IPS DF 6.9 (cell line): ENCODE measurements at regions not wholly inside any gene's neighbourhood (a gene's known extent, or its start where the extent isn't known, plus 50 kb on each side); places are given as distances from the start of the nearest gene placed in this dataset.

Experiments used
- DNase-seq: peaks from one replicate; pipeline ENCODE4 v3.0.0-alpha.2; 2013; ENCODE audit warnings: low read depth, low spot score
- H3K27ac ChIP-seq: one replicate; pipeline ENCODE4 v1.5.1; 2013; ENCODE audit warnings: low read length, control low read depth
- H3K27me3 ChIP-seq: 2 replicates; pipeline ENCODE4 v1.6.1; 2013; ENCODE audit warnings: mild to moderate bottlenecking, low read length; ENCODE audit not compliant: control insufficient read depth, insufficient read depth
- H3K36me3 ChIP-seq: 2 replicates; pipeline ENCODE4 v1.6.1; 2013; ENCODE audit warnings: low read length; ENCODE audit not compliant: control insufficient read depth, insufficient read depth
- H3K4me1 ChIP-seq: 2 replicates; pipeline ENCODE4 v1.6.1; 2013; ENCODE audit warnings: low read length; ENCODE audit not compliant: control insufficient read depth, insufficient read depth
- H3K4me3 ChIP-seq: 2 replicates; pipeline ENCODE4 v1.5.1; 2013; ENCODE audit warnings: mild to moderate bottlenecking, low read length
- H3K9me3 ChIP-seq: 2 replicates; pipeline ENCODE4 v1.6.1; 2013; ENCODE audit warnings: low read length, inconsistent platforms; ENCODE audit not compliant: control insufficient read depth, insufficient read depth
- WGBS: extraction: QIAGEN DNeasy Blood & Tissue Kit; methylation state at CpG from one replicate; pipeline ENCODE4 v1.1.7; 2013; ENCODE audit warnings: mixed read lengths, missing lambda C conversion rate; ENCODE audit not compliant: insufficient read length, insufficient coverage; 5-methylcytosine and 5-hydroxymethylcytosine counted together

DNA sequence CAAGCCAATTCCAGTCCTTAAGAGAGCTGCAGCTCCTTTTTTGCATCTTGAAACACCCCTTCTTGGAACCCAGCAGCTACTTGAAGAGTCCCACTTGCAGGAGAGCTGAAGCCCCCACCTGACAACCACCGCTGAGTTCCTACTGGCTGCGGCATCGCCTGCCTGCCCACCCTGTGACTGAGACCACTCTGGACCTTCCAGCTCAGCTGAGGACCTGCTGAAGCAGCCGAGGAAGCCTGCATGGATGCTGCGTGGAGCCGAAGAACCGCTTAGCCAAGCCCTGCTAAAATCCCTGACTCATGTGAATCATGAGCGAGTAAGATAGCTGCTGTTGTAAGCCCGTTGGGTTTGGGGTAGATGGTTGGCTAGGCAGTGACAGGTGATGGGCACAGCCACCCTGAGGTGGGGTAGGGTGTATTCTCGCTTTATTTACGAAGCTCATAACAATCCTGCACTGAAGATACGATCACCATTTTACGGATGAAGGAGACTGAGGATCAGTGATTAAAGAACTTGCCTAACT lies 78.4 kb downstream of the INHBB start:
- H3K9me3 ChIP-seq = no peaks in the 10 kb centered on the region
- peaks cover 2% of the 10 kb centered on the region for H3K4me1 ChIP-seq
- H3K27ac ChIP-seq = no peak overlapping the region
- no CpG with 5 or more reads among the region's 13 CpGs for WGBS
- DNase-seq = no peak
- no peaks in the 10 kb centered on the region for H3K27me3 ChIP-seq
- no peak overlapping the region for H3K4me3 ChIP-seq
- no peaks in the 10 kb centered on the region for H3K36me3 ChIP-seq

DNA sequence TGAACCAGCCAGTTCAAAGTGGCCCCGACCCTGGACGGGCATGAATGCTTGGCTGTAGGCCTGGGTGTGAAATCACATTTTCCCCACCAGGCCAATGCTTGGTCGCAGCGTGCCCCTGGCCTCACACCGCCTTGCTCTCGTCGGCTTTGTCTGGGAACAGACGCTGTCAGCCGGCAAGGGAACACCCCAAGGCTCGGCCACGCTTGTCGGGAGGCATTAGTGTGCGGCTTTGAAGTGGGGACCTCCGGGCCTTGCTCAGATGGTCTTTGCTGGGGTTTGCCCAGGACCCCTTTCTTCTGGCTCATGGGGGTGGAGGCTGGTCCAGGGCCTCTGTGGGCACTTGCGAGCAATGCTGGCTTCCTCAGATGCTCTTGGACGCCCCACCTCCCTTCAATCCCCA lies 79.1 kb downstream of the INHBB start:
- H3K9me3 ChIP-seq = no peaks in the 10 kb centered on the region
- no peak overlapping the region for H3K4me3 ChIP-seq
- H3K27ac ChIP-seq = no peak overlapping the region
- whole genome bisulfite sequencing = no CpG with 5 or more reads among the region's 16 CpGs
- DNase-seq = no peak
- H3K4me1 ChIP-seq = peaks cover 4% of the 10 kb centered on the region
- H3K27me3 ChIP-seq = no peaks in the 10 kb centered on the region
- H3K36me3 ChIP-seq = no peaks in the 10 kb centered on the region

DNA sequence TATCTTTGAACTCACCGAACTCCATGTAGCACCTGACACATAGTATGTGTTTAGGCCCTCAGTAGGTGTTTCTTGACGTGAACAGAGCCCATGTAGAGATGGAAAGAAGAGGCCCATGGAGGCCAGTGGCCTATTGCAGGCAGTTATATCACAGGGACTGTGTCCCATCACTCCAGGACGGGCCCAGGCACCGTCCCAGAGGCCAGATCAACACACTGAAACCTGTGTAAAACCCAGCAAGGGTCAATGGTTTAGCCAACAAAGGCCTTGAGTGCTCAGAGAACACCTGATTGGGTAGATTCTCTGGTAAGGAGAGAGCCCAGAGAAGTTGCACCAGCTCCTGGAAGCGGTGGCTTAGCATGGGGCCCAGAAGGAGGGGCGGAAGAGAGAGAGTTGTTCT lies 82.8 kb downstream of the INHBB start:
- no peaks in the 10 kb centered on the region for H3K36me3 ChIP-seq
- no peak for DNase-seq
- no peaks in the 10 kb centered on the region for H3K27me3 ChIP-seq
- no peak overlapping the region for H3K4me3 ChIP-seq
- H3K4me1 ChIP-seq = peaks cover 5% of the 10 kb centered on the region
- no CpG with 5 or more reads among the region's 6 CpGs for WGBS
- H3K9me3 ChIP-seq = no peaks in the 10 kb centered on the region
- no peak overlapping the region for H3K27ac ChIP-seq

DNA sequence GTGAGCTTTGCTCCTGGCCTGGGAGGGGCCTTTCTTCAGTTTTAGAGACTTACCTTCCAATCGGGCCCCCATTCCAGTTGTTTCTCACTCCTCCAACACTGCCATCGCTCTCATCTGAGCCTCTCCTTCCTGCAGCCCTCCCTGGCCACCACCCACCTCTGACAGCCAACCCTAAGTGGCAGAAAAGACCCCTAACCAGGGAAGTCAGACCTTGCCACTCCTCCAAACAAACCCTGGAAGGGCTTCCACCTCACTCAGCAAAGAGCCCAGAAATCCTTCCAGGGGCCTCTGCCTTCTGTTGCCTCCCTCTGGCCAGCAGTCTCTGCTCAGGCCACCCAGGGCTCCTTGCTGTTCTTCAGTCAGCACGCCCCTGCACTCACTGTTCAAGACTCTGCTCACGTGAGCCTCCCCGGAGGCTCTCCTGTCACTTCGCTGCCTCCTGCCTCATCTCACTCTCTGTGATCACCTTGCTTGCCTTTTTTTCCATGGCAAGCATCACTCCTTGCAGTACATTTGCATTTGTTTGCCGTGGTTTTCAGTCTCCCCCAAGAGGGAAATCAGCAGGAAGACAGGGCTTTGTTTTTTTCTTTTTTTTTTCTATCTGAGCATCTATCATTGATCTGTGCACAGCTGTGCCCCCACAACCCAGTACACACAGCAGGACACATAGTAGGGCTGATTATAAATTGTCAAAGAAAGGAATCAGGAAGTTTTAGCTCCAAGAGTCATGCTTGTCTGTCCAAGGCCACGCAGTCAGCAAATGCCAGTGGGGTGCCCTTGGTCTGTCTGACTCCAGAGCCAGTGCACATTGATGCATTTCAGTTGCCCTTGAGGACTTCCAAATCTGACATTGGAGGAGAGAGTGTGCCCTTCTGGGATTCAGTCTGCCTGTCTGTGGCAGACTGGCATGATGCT lies 83.9 kb downstream of the INHBB start:
- no peaks in the 10 kb centered on the region for H3K9me3 ChIP-seq
- no peak overlapping the region for H3K27ac ChIP-seq
- no peak overlapping the region for H3K4me3 ChIP-seq
- WGBS = no CpG with 5 or more reads among the region's 8 CpGs
- peaks cover 5% of the 10 kb centered on the region for H3K4me1 ChIP-seq
- DNase-seq = no peak
- no peaks in the 10 kb centered on the region for H3K36me3 ChIP-seq
- no peaks in the 10 kb centered on the region for H3K27me3 ChIP-seq

DNA sequence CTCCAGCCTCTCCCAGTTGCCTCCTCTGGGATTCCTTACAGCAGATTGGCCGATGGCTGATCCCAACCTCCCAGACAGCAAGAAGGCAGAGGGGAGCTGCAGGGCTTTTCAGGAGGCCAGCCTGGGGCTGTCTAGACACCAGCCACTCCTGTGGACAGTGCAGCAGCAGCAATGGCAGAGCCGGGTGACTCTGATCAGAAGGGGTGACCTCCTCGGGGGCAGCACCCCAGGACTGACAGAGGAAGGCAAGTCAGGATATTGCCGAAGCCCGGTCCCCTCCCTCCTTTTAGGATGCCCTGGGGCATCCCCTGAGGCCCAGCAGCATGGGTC lies 84.5 kb downstream of the INHBB start:
- Histone ChIP-seq H3K4me1 (peaks cover 9% of the 10 kb centered on the region), H3K27me3 (no peaks in the 10 kb centered on the region), H3K4me3 (no peak overlapping the region), H3K27ac (no peak overlapping the region), H3K9me3 (no peaks in the 10 kb centered on the region), H3K36me3 (no peaks in the 10 kb centered on the region)
- DNase-seq = no peak
- no CpG with 5 or more reads among the region's 5 CpGs for WGBS

DNA sequence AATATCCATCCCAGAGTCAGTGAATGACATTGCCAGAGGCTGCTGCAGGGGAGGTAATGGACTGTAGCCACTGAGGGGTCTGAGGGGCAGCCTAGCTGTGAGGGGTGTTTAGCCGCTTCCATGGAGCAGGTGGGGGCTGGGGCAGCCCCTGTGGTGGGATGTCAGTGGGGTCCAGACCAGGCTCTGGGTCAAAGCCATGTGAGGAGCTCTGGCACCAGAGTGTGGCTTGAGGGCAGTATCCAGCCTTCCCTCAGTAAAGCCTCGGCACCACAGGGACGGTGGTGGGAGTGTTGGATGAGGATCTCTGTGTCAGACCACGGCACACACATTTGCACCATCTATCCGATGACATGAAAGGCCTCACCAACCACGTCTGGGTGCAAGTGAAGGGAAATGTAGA lies 85.0 kb downstream of the INHBB start:
- Histone ChIP-seq H3K4me1 (peaks cover 9% of the 10 kb centered on the region), H3K4me3 (no peak overlapping the region), H3K27ac (no peak overlapping the region), H3K9me3 (no peaks in the 10 kb centered on the region), H3K27me3 (no peaks in the 10 kb centered on the region), H3K36me3 (no peaks in the 10 kb centered on the region)
- no CpG with 5 or more reads among the region's 6 CpGs for WGBS
- no peak for DNase-seq

DNA sequence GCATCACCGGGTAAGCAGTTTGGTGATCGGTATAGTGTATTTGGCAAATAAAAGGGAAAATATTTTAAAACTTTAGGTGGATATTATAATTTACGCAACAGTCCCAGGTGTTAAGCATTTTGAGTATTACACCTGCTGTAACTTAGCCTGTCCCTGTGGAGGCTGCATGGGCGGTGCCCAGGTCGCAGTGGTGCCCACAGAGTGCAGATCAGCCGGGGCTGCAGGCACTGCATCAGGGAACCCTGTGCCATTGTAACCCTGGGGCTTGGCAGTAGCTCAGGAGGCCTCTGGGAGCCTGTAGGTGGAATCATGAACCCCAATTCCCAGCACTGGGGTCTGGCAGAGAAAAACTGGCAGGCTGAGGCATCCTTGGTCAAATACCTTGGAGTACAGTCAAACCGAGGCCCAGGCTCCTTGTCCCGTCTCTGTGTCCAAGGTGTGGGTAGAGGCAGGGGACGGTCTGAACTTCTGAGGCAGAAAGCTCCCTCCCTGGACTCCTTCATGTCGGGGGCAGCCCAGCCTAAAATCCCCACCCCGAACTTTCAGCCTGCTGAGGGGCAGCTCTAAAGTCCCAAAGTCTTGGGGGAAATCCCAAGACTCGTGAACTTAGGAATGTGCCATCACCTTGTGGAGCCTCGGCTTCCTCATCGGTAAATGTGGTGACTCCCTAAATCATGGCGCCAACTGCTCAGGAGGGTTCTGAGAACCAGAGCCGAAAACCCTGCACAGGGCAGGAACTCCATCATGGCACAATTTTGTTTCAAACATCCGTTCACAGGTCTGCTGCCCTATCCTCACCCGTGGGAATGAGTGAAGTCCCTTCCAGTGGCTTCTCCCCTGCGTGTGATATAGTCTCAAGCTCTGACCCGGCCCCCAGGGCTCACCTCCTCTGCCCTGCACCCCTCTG lies 85.7 kb downstream of the INHBB start:
- H3K4me3 ChIP-seq = no peak overlapping the region
- no peak overlapping the region for H3K27ac ChIP-seq
- no peaks in the 10 kb centered on the region for H3K9me3 ChIP-seq
- H3K36me3 ChIP-seq = no peaks in the 10 kb centered on the region
- no CpG with 5 or more reads among the region's 20 CpGs for WGBS
- no peak for DNase-seq
- H3K27me3 ChIP-seq = no peaks in the 10 kb centered on the region
- H3K4me1 ChIP-seq = peaks cover 9% of the 10 kb centered on the region

DNA sequence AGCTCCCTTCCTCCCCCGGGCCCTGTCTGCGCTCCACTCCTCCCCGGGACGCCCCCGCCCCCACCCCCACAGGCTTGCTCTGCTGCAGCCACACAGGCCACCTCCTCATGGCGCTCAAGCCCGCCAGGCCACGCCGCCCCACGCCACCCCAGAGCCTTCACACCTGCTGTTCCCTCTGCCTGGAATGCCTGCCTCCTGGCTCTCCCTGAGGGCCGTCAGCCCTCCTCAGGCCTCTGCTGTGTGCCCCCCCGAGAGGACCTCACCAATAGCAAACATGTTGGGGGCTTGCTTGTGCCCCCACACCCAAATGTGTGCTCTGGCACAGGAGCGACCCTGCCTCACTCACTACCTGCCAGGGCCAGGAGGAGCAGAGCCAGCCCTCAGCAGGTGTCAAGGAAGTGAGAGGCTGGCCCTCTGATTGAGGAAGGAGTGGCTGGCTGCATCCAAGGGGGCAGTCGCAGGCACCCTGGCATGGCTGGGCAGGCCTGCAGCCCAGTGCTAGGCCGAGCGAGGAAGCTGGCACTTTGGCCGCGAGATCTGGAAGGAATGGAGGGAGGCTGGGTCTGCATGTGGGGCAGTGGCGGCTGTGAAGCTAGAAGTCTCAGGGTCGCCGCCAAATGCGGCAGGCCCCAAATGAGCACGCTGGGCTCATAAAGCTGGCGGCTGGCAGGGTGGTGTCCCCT lies 86.5 kb downstream of the INHBB start:
- WGBS = no CpG with 5 or more reads among the region's 24 CpGs
- DNase-seq = no peak
- no peak overlapping the region for H3K4me3 ChIP-seq

DNA sequence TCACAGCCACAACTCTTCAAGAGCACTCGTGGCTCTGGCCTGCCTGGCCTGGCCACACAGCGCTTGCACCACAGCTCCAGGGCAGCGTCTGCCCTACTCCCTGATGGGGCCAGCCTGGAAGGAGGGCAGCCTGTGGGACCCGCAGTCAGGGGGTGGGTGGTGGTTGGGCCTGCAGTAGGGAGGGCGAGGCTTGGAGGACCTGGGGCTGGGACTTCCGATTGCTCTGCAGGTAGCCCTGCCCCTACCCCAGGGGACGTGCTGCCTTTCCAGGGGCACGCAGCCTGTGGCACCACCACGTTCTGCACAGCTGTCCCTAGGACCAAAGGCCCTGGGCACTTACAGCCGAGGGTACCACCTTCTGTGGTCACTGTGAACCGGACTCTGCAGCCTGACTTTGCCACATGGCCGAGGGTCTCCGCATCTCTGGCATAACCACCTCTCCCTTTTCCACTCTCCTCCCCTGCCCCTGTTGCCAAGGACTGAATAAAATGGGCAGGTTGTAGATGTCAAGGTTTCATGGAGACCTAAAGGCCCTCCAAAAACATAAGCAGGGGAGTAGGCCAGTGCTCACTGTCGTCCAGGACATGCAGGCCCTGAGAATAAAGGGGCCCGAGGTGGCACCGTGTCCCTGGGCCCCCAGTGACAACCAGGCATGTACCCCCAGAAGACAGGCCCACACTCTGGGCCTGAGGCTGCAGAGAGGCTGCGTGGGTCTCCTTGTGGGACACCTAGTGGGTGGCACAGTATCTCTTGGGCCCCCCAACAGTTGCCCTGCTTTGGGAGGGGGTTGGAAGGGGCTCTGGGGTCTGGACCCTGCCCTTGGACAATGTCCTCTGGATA lies 87.3 kb downstream of the INHBB start:
- Histone ChIP-seq H3K36me3 (no peaks in the 10 kb centered on the region), H3K4me3 (no peak overlapping the region), H3K27me3 (no peaks in the 10 kb centered on the region), H3K4me1 (peaks cover 9% of the 10 kb centered on the region), H3K27ac (no peak overlapping the region), H3K9me3 (no peaks in the 10 kb centered on the region)
- no peak for DNase-seq
- no CpG with 5 or more reads among the region's 17 CpGs for WGBS

More for the DNA sequence above, 86.5 kb downstream of the INHBB start:
- Histone ChIP-seq H3K4me1 (peaks cover 9% of the 10 kb centered on the region), H3K9me3 (no peaks in the 10 kb centered on the region), H3K36me3 (no peaks in the 10 kb centered on the region), H3K27ac (no peak overlapping the region), H3K27me3 (no peaks in the 10 kb centered on the region)
